ENCODE measurements at regions not wholly inside any gene's neighbourhood (a gene's known extent, or its start where the extent isn't known, plus 50 kb on each side); places are given as distances from the start of the nearest gene placed in this dataset.

- POLR2A ChIA-PET, result no interaction called here
- H2AFZ ChIP-seq (ENCODE audit: low read depth, low read length), result no peak overlapping the region
- H3K9me1 ChIP-seq (replicated peaks; ENCODE audit: control insufficient read depth, extremely low read depth, insufficient read depth, low read length), result no peaks in the 10 kb centered on the region
- CTCF ChIA-PET, result interaction anchor here (1.3 to 6.5 kb wide), 5 partner anchors 10 to 164 kb away, joined by 3 to 357 read pairs (median 7); no protein-coding TSS in a partner anchor
- intact Hi-C loops (cut with micrococcal nuclease), result no loop called here
- dilution Hi-C loops (cut with MboI; ENCODE audit: extremely low pct_ligation_motif_present, low sequenced_read_pairs), result no loop called here
- no peak overlapping the region for H3K4me2 ChIP-seq (ENCODE audit: insufficient read depth, low read length)
- H3K27ac ChIP-seq (ENCODE audit: insufficient read depth, low read depth, low read length), result no peak overlapping the region
- H3K36me3 ChIP-seq (ENCODE audit: control insufficient read depth in 2 of 2, extremely low read depth in 1 of 2, insufficient read depth in 2 of 2, low read length in 2 of 2), result no peaks in the 10 kb centered on the region
- H3K27me3 ChIP-seq (ENCODE audit: control insufficient read depth in 2 of 2, insufficient read depth in 2 of 2, low read length in 2 of 2), result peaks cover 0 to 3% of the 10 kb centered on the region in 2 experiments
- no TSS peak for BruUV-seq (replicated peaks)
- DNase-seq (ENCODE audit: low read depth, low spot score) (no peak), FAIRE-seq (no peak)
- TF ChIP-seq POLR2A (IDR thresholded peaks at IDR 0.05; ENCODE audit: low read depth, low read length), result no peak
- TF ChIP-seq FOS (IDR thresholded peaks at IDR 0.05; ENCODE audit: borderline replicate concordance, insufficient read depth, low read length), result no peak
- no peak for TF ChIP-seq CTCF (IDR thresholded peaks at IDR 0.05; ENCODE audit: extremely low read depth in 1 of 2, insufficient read depth in 1 of 2, low read depth in 1 of 2, low read length in 2 of 2)
- no peak for TF ChIP-seq EZH2 (IDR thresholded peaks at IDR 0.05; ENCODE audit: borderline replicate concordance, low read depth, low read length, severe bottlenecking)
- no peak for TF ChIP-seq POLR2AphosphoS5 (IDR thresholded peaks at IDR 0.05; ENCODE audit: insufficient read depth, low read depth, low read length)
- TF ChIP-seq MYC (IDR thresholded peaks at IDR 0.05; ENCODE audit: low read depth, low read length), result no peak
- no peak for TF ChIP-seq JUN (IDR thresholded peaks at IDR 0.05; ENCODE audit: borderline replicate concordance, insufficient read depth, insufficient read length, low read depth)
- no peak for TF ChIP-seq GATA2 (IDR thresholded peaks at IDR 0.05; ENCODE audit: insufficient read depth, insufficient read length, low read depth, low read length)
- TF ChIP-seq MAX (IDR thresholded peaks at IDR 0.05; ENCODE audit: insufficient read depth, insufficient read length), result no peak
- no peak overlapping the region for H3K4me3 ChIP-seq (replicated peaks in 1 of 3; ENCODE audit: insufficient read depth in 1 of 3, low read depth in 1 of 3, low read length in 3 of 3)
- no peaks in the 10 kb centered on the region for H3K4me1 ChIP-seq (ENCODE audit: control insufficient read depth, extremely low read depth, insufficient read depth, low read length)
- H4K20me1 ChIP-seq (replicated peaks; ENCODE audit: control insufficient read depth, extremely low read depth, insufficient read depth, low read length), result no peaks in the 10 kb centered on the region
- no peak overlapping the region for H3K9ac ChIP-seq (replicated peaks; ENCODE audit: extremely low read depth, insufficient read depth, low read length)
- H3K79me2 ChIP-seq (ENCODE audit: control insufficient read depth, insufficient read depth, low read length), result no peaks in the 10 kb centered on the region
- no peaks in the 10 kb centered on the region for H3K9me3 ChIP-seq (replicated peaks; ENCODE audit: control insufficient read depth, insufficient read depth, low read length)
Measured at GRCh38 chr17:55606488-55606815, 95.2 kb upstream of the SMIM36 start.
